HG03045 (cell line): ENCODE measurements at regions not wholly inside any gene's neighbourhood (a gene's known extent, or its start where the extent isn't known, plus 50 kb on each side); places are given as distances from the start of the nearest gene placed in this dataset.
"Not testable (repeated sequence)": the region's sequence is repeated elsewhere in the genome, so short reads cannot be mapped to it uniquely, and the experiment has no call there.

Experiments
- ATAC-seq: cut with Tn5 transposase; IDR thresholded peaks from one replicate; pipeline ENCODE4 v1.9.1; 2021; ENCODE audit warnings: mild to moderate bottlenecking, moderate library complexity; ENCODE audit not compliant: unreplicated experiment

DNA sequence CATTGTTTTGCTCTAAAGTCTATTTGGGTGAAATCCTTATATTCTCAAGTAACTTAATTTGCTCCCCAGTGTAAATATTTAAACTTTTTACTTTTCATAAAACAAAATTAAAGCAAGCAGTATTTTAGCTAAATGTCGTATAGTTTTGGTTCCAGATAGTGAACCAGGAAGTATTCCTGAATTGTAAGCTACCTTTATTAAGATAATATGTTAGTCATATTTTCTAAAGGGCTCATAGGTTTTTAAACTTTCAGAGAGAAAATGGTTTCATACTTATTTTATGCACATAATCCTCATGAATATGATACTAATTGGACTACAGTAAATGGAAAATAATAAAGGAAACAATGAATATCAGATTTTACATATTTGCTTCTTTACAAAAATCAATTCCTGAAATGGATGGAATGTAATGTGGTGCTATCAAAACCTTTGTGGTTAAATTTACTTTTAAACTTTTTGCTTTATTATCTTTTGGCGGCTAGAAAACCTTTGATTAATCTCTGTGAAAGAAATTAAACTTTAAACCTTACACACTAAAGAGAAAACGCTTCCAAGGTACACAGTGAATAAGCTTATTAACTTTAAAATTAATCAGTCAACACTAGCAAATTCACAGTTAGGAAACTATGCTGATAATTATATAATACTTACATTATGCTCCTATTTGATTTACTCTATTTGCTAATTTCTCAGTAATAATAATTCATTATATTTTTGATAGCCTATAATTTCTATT, 76.6 kb upstream of the RHOBTB1 start:
- no peak for ATAC-seq

DNA sequence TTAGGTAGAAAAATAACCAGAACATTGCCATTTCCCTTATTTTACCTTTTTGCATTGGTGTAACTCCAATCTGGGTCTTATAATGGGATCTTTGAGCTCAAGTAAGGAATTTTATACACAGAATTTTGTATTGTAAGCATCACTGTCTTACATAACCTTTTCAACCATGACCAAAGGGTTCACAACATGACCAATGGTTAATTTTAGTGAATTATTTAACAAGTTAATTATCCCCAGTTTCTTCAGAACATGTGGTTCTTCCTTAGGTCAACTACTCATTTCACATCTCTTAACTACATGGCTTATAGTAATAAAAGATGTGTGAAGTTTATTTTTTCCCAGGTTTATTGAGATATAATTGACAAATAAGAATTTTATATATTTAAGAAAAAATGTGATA, 74.2 kb upstream of the RHOBTB1 start:
- ATAC-seq: no peak

DNA sequence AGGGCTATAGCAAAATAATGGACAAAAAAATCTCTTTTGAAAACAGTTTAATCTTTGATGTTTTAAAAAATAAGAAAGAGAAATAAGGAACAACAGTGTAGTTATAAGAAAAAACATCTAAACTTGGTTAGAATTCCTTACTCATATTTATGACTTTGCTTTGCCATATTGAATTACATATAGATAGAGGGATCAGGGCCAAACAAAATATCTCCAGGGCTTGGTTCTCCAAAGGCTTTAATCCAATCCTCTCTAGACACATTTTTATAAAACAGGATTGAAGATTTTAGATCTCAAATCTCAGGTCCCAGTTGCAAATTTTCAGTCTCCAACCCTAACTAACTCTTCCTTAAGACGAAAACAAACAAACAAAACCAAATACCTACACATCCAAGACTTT, 72.6 kb upstream of the RHOBTB1 start:
- ATAC-seq: no peak

DNA sequence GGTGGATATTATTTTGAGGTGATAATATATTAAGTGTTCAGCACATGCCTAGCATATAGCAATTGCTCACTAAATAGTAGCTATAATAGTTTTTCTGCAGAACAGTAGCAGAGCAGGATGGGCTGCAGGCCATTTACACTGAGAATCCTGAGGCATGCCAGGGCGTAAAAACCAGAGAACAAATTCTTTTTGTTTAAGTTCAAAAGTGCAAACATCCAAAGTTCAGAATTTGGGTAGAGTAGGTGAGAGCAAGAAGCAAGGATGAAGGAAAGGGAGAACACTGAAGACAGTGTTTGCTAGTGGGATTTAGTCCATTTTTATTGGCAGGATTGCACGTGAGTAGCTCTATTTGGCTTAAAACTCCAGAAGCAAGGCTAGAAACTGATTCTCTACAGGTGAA, 72.0 kb upstream of the RHOBTB1 start:
- ATAC-seq: no peak

DNA sequence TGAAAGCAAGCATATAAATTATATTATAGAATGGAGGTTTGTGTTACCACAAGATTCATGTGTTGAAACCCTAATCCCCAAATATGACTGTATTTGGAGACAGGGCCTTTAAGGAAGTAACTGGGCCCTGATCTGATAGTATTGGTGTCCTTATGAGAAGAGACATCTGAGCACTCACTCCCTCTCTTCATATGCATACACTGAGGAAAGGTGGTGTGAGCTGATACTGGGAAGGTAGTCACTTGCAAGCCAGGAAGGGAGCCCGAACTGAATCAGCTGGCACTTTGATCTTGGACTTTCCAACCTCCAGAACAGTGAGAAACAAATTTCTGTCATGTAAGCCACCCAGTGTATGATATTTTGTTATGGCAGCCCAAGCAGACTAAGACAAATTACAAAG, 66.9 kb upstream of the RHOBTB1 start:
- ATAC-seq: no peak

DNA sequence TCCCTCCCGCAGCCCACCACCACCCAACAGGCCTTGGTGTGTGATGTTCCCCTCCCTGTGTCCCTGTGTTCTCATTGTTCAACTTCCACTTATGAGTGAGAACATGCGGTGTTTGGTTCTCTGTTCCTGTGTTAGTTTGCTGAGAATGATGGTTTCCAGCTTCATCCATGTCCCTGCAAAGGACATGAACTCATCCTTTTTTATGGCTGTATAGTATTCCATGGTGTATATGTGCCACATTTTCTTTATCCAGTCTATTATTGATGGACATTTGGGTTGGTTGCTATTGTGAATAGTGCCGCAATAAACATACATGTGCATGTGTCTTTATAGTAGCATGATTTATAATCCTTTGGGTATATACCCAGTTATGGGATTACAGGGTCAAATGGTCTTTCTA, 59.1 kb upstream of the RHOBTB1 start:
- ATAC-seq: not testable (repeated sequence)

DNA sequence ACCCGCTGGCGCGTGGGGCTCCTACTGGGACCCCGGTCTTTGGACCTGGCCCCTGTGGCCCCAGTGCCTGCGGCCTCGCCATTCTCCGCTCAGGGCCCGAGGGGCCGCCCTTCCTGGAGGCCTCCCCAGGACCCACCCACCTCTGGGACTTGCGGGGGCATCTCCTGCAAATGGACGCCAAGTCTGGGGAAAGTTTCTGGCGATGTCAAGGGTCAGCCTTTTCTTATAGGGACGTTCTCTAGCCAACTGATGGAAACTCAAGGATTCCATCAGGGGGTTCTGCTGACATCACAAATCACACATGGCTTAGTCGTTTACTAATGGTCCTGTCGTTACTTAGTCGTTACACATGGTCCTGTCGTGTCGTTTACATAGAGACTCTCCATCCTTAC, 57.7 kb upstream of the RHOBTB1 start:
- no peak for ATAC-seq

DNA sequence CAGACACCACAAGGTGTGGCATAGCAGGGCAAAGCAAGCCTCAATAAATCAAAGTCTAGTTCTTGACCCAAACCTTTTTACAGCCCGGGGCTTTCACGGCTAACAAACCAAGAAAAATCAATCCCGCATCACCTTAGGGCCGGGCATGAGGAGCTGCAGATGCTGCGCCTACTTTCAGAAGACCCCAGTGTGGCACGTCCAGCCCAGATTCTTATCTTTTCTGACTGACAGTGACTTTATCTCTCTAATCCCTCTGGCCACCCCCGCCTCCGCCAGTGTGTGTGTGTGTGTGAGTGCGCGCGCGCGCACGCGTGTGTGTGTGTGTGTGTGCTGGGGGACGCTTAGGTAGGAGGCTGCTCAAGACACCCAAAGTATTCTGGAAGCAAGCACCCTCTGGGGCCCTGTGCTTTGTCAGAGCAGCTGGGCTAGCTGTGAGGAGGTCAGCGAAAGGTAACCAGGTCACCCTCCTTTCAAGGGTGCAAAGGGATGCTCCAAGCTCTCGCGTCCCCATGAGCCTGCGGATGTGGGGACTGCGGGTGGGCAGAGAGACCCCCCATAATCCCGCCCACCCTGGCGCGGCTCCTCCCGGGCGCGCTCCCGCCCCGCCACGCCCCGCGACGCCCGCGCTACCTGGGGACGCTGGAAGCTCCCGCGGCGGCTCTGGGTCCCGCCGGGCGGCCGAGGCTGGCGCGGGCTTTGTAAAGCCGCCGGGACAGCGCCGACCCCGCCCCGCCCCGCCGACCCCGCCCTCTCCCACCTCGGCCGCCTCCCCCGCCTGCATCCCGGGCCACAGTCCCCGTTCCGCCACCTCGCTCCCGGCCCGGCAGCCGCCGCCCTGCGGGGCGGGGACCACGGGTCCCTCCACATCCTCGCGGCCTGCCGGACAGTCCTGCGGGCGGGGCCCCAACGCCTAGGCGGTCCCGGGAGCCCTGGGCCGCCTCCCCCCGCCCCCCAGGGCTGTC, 57.1 kb upstream of the RHOBTB1 start:
- no peak for ATAC-seq

DNA sequence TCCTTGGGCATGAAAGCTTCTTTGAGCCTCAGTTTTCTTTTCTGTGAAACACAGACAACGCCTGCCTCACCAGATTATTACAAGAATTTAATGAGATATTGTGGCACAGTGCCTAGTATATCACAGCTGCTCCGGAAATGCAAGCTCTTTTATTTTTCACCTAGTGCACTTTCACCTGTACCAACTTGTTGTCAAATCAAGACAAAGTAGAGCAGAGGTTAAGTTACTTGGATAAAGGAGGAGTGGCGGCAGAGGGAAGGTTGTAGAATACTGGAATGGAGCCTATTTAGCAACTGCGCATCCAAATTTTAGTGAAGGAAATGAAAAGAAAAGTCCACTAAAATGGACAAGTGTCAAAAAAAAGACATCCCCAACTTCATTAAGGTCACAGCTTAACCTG, 54.9 kb upstream of the RHOBTB1 start:
- no peak for ATAC-seq

DNA sequence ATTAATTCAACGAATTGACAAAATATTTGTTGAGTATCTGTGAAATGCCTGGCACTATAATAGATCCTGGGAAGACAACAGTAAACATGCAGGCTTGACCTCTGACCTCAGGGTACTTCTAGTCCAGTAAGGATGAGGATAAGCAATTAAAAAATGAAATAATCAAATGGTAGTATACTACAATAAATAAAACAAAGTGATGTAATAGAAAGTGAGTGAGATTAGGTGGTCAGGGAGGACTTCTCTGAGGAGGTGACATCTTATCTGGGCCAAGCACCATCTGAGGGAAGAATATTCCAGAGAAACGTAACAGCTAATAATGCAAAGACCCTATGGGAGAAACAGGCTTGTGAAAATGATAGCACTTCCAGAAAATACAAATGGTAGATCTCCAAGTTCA, 50.1 kb upstream of the RHOBTB1 start:
- no peak for ATAC-seq
